ENCODE measurements at regions not wholly inside any gene's neighbourhood (a gene's known extent, or its start where the extent isn't known, plus 50 kb on each side); places are given as distances from the start of the nearest gene placed in this dataset.

DNA sequence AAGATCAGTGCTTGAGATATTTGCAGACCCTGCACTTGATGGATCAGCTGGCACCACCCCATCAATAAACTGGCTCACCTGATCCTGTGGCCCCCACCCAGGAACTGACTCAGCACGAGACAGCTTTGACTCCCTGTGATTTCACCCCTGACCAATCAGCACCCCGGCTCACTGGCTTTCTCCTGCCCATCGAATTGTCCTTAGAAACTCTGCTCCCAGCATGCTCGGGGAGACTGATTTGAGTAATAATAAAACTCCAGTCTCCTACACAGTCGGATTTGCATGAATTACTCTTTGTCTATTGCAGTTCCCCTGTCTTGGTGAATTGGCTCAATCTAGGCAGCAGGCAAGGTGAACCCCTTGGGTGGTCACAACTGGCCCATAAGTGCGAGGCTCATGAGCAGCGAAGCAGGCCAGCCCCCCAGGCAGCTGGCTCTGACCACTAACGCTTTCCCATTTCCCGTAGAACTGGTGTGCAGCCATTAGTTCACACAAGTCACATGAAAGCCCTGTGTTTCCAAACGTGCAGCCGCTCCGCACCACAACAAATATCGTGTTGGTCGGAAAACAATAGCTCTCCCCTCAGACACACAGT is 79.6 kb downstream of the RSPH3 start:
- DNase-seq: peak in 1 of 3 donors; percentile 78
- no peak for TF ChIP-seq POLR2A (IDR thresholded peaks at IDR 0.05)
- TF ChIP-seq, protein P1, sequence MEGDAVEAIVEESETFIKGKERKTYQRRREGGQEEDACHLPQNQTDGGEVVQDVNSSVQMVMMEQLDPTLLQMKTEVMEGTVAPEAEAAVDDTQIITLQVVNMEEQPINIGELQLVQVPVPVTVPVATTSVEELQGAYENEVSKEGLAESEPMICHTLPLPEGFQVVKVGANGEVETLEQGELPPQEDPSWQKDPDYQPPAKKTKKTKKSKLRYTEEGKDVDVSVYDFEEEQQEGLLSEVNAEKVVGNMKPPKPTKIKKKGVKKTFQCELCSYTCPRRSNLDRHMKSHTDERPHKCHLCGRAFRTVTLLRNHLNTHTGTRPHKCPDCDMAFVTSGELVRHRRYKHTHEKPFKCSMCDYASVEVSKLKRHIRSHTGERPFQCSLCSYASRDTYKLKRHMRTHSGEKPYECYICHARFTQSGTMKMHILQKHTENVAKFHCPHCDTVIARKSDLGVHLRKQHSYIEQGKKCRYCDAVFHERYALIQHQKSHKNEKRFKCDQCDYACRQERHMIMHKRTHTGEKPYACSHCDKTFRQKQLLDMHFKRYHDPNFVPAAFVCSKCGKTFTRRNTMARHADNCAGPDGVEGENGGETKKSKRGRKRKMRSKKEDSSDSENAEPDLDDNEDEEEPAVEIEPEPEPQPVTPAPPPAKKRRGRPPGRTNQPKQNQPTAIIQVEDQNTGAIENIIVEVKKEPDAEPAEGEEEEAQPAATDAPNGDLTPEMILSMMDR (IDR thresholded peaks at IDR 0.05): no peak
- Histone ChIP-seq H3K36me3 (no peaks in the 10 kb centered on the region), H3K27ac (peak overlapping the region in 1 of 4 donors; percentile 32), H3K4me1 (peaks cover 0 to 12% (median 0%) of the 10 kb centered on the region in 4 donors), H3K9me3 (no peaks in the 10 kb centered on the region), H3K4me3 (no peak overlapping the region), H3K27me3 (no peaks in the 10 kb centered on the region)

DNA sequence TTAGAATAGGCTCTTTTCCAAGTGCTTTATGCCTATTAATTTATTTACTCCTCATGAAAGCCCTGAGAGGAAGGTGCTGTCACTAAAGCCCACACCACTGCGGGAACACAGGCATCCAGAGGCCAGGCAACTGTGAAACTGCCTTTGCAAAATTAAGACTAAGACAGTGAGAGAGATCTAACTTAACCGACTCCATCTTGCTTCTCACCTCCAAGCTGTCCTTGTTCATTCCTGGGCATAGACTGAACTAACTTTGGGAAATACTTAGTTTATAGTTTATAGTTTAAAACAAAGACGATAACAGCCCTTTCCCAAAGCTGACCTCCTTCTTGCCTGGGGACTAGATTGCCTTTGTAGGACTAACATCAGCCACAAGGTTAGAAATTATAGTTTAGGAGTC is 80.1 kb downstream of the RSPH3 start:
- Histone ChIP-seq H3K4me3 (no peak overlapping the region), H3K36me3 (no peaks in the 10 kb centered on the region), H3K27ac (peak overlapping the region in 1 of 4 donors; percentile 32), H3K4me1 (peaks cover 0 to 9% (median 0%) of the 10 kb centered on the region in 4 donors), H3K27me3 (no peaks in the 10 kb centered on the region), H3K9me3 (no peaks in the 10 kb centered on the region)
- TF ChIP-seq POLR2A (IDR thresholded peaks at IDR 0.05): no peak
- TF ChIP-seq, protein P1 (IDR thresholded peaks at IDR 0.05): no peak
- DNase-seq: no peak

DNA sequence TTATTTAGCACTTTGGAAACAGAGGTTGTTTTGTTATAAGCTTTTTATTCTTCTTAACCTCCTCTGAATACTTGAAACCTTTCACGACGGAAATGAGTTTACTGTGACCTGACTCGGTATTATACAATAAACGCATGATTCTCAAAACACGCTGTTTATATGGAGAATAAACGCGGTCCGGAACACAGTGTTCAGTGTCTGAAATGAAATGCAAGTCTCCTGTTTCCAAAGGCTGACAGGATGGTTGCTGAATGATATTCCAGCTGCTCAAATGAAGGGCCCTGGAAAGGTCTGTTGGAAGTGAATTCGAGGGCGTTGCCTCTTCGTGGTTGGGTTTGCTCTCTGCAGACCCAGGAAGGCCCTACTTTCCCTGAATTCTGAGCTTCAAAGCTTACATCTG is 83.4 kb downstream of the RSPH3 start:
- DNase-seq: no peak
- Histone ChIP-seq H3K4me1 (peaks cover 0 to 18% (median 3%) of the 10 kb centered on the region in 4 donors), H3K4me3 (no peak overlapping the region), H3K9me3 (no peaks in the 10 kb centered on the region), H3K36me3 (no peaks in the 10 kb centered on the region), H3K27ac (peak overlapping the region in 1 of 4 donors; percentile 40), H3K27me3 (no peaks in the 10 kb centered on the region)
- TF ChIP-seq, protein P1 (IDR thresholded peaks at IDR 0.05): no peak
- no peak for TF ChIP-seq POLR2A (IDR thresholded peaks at IDR 0.05)

DNA sequence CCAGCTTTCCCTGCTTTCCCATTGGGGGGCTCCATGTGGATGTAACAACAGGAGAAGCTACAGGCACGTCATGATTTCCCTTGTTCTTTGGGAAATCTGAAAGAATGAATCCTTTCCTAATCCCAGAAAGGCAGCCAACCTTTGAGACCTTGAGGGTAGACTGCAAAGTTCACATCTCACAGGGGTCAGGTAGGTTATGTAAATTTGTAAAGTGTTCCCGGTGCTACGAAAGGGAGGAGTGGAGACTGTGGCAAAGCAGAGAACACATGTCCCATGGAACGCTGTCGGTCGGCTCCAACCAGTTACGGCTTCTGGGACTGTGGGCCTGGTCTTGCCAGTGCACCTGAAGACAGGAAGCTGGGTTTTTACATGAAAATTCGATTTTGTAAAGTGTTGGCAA is 85.1 kb downstream of the RSPH3 start:
- H3K27me3 ChIP-seq: no peaks in the 10 kb centered on the region
- H3K4me3 ChIP-seq: no peak overlapping the region
- no peak overlapping the region for H3K27ac ChIP-seq
- no peaks in the 10 kb centered on the region for H3K36me3 ChIP-seq
- no peak for DNase-seq
- H3K9me3 ChIP-seq: no peaks in the 10 kb centered on the region
- no peak for TF ChIP-seq POLR2A (IDR thresholded peaks at IDR 0.05)
- TF ChIP-seq, protein P1 (IDR thresholded peaks at IDR 0.05): no peak
- H3K4me1 ChIP-seq: peaks cover 0 to 21% (median 8%) of the 10 kb centered on the region in 4 donors

DNA sequence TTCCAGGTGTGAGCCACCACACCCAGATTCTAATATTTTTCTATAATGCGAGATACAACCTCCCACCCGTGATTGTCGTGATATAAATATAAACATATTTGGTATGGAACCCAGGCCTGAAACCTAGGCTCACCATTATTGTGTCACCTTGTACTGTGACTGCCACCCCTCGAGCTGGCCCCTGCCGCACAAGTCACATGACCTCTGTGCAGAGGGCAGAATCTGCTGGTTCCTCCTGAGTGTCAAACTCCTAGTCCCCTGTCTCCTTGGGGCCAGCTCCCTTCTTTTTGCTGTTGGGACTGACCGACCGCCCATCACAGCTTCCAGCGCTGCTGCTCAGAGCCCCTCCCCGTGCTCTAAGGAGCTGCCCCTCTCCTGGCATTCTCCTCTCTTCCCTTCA is 86.4 kb downstream of the RSPH3 start:
- Histone ChIP-seq H3K9me3 (no peaks in the 10 kb centered on the region), H3K4me1 (peaks cover 0 to 21% (median 9%) of the 10 kb centered on the region in 4 donors), H3K27ac (peak overlapping the region in 3 of 4 donors; percentile 17 to 81 (median 61)), H3K4me3 (no peak overlapping the region), H3K27me3 (no peaks in the 10 kb centered on the region), H3K36me3 (no peaks in the 10 kb centered on the region)
- no peak for DNase-seq
- TF ChIP-seq, protein P1 (IDR thresholded peaks at IDR 0.05): no peak

Measured in Peyer's patch (tissue), 4 donors.